ENCODE measurements at regions not wholly inside any gene's neighbourhood (a gene's known extent, or its start where the extent isn't known, plus 50 kb on each side); places are given as distances from the start of the nearest gene placed in this dataset.

- TF ChIP-seq, protein P1, sequence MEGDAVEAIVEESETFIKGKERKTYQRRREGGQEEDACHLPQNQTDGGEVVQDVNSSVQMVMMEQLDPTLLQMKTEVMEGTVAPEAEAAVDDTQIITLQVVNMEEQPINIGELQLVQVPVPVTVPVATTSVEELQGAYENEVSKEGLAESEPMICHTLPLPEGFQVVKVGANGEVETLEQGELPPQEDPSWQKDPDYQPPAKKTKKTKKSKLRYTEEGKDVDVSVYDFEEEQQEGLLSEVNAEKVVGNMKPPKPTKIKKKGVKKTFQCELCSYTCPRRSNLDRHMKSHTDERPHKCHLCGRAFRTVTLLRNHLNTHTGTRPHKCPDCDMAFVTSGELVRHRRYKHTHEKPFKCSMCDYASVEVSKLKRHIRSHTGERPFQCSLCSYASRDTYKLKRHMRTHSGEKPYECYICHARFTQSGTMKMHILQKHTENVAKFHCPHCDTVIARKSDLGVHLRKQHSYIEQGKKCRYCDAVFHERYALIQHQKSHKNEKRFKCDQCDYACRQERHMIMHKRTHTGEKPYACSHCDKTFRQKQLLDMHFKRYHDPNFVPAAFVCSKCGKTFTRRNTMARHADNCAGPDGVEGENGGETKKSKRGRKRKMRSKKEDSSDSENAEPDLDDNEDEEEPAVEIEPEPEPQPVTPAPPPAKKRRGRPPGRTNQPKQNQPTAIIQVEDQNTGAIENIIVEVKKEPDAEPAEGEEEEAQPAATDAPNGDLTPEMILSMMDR (IDR thresholded peaks at IDR 0.05; ENCODE audit: borderline replicate concordance, extremely low read depth, low read length, poor library complexity, severe bottlenecking): no peak
- TF ChIP-seq EZH2 (IDR thresholded peaks at IDR 0.05; ENCODE audit: borderline replicate concordance, low read depth, low read length, severe bottlenecking): no peak
- H3K9ac ChIP-seq (ENCODE audit: low read depth, low read length): no peak overlapping the region
- no peak overlapping the region for H2AFZ ChIP-seq (ENCODE audit: low read depth, low read length)
- no peaks in the 10 kb centered on the region for H3K79me2 ChIP-seq (ENCODE audit: insufficient read depth, low read length)
- H3K4me1 ChIP-seq (ENCODE audit: insufficient read depth, low read length): no peaks in the 10 kb centered on the region
- H3K36me3 ChIP-seq (ENCODE audit: insufficient read depth, low read length): no peaks in the 10 kb centered on the region
- no peak overlapping the region for H3K27ac ChIP-seq (ENCODE audit: low read length)
- no peak overlapping the region for H3K4me2 ChIP-seq (ENCODE audit: insufficient read depth, low read length)
- DNase-seq: no peak
- no peaks in the 10 kb centered on the region for H3K27me3 ChIP-seq (ENCODE audit: insufficient read depth, low read length, poor library complexity)
- H3K4me3 ChIP-seq (ENCODE audit: low read depth in 1 of 2, low read length in 2 of 2): no peak overlapping the region
- no peak for ATAC-seq (ENCODE audit: insufficient read depth, low read depth)
- no peaks in the 10 kb centered on the region for H4K20me1 ChIP-seq (ENCODE audit: insufficient read depth, low read length)
- no peaks in the 10 kb centered on the region for H3K9me3 ChIP-seq (ENCODE audit: insufficient read depth, low read length, severe bottlenecking)
Measured at GRCh38 chr2:18856765-18857164, 267.4 kb upstream of the NT5C1B start.

DNA sequence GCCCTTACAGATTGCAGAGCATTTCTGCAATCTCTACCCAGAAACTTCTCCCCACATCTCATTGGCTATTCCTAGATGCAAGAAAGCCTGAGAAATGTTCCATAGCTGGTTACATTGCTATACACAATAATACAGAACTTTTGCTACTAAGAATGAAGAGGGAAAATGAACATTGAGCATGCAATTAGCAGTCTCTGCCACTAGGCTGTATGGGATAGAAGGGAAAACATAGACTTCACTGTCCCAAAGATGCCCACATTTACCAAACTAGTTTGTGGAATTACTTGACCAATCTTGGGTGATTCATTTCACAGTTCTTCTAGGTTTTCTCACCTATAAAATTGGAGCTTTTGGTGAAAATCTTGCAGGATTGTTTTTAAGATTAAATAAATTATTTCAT, 265.7 kb upstream of the NT5C1B start:
- no peak overlapping the region for H3K27ac ChIP-seq (ENCODE audit: low read length)
- no peaks in the 10 kb centered on the region for H3K27me3 ChIP-seq (ENCODE audit: insufficient read depth, low read length, poor library complexity)
- no peak for DNase-seq
- TF ChIP-seq EZH2 (IDR thresholded peaks at IDR 0.05; ENCODE audit: borderline replicate concordance, low read depth, low read length, severe bottlenecking): no peak
- TF ChIP-seq, protein P1 (IDR thresholded peaks at IDR 0.05; ENCODE audit: borderline replicate concordance, extremely low read depth, low read length, poor library complexity, severe bottlenecking): peak; percentile 25
- H3K36me3 ChIP-seq (ENCODE audit: insufficient read depth, low read length): no peaks in the 10 kb centered on the region
- no peak overlapping the region for H2AFZ ChIP-seq (ENCODE audit: low read depth, low read length)
- no peaks in the 10 kb centered on the region for H3K79me2 ChIP-seq (ENCODE audit: insufficient read depth, low read length)
- no peak for ATAC-seq (ENCODE audit: insufficient read depth, low read depth)
- H3K9ac ChIP-seq (ENCODE audit: low read depth, low read length): no peak overlapping the region
- H3K4me2 ChIP-seq (ENCODE audit: insufficient read depth, low read length): no peak overlapping the region
- H3K9me3 ChIP-seq (ENCODE audit: insufficient read depth, low read length, severe bottlenecking): no peaks in the 10 kb centered on the region
- no peak overlapping the region for H3K4me3 ChIP-seq (ENCODE audit: low read depth in 1 of 2, low read length in 2 of 2)
- H4K20me1 ChIP-seq (ENCODE audit: insufficient read depth, low read length): no peaks in the 10 kb centered on the region
- H3K4me1 ChIP-seq (ENCODE audit: insufficient read depth, low read length): no peaks in the 10 kb centered on the region

- H3K27ac ChIP-seq (ENCODE audit: low read length): no peak overlapping the region
- ATAC-seq (ENCODE audit: insufficient read depth, low read depth): no peak
- no peak for TF ChIP-seq EZH2 (IDR thresholded peaks at IDR 0.05; ENCODE audit: borderline replicate concordance, low read depth, low read length, severe bottlenecking)
- TF ChIP-seq, protein P1 (IDR thresholded peaks at IDR 0.05; ENCODE audit: borderline replicate concordance, extremely low read depth, low read length, poor library complexity, severe bottlenecking): no peak
- H2AFZ ChIP-seq (ENCODE audit: low read depth, low read length): no peak overlapping the region
- H3K36me3 ChIP-seq (ENCODE audit: insufficient read depth, low read length): no peaks in the 10 kb centered on the region
- H3K4me2 ChIP-seq (ENCODE audit: insufficient read depth, low read length): no peak overlapping the region
- no peaks in the 10 kb centered on the region for H3K27me3 ChIP-seq (ENCODE audit: insufficient read depth, low read length, poor library complexity)
- H3K9ac ChIP-seq (ENCODE audit: low read depth, low read length): no peak overlapping the region
- no peaks in the 10 kb centered on the region for H3K79me2 ChIP-seq (ENCODE audit: insufficient read depth, low read length)
- H4K20me1 ChIP-seq (ENCODE audit: insufficient read depth, low read length): no peaks in the 10 kb centered on the region
- H3K4me3 ChIP-seq (ENCODE audit: low read depth in 1 of 2, low read length in 2 of 2): no peak overlapping the region
- DNase-seq: no peak
- no peaks in the 10 kb centered on the region for H3K4me1 ChIP-seq (ENCODE audit: insufficient read depth, low read length)
- H3K9me3 ChIP-seq (ENCODE audit: insufficient read depth, low read length, severe bottlenecking): no peaks in the 10 kb centered on the region
Measured at GRCh38 chr2:18849841-18850578, 260.6 kb upstream of the NT5C1B start.
